Kidney capillary endothelial cell (primary cell): ENCODE measurements at regions not wholly inside any gene's neighbourhood (a gene's known extent, or its start where the extent isn't known, plus 50 kb on each side); places are given as distances from the start of the nearest gene placed in this dataset.
"Not testable (repeated sequence)": the region's sequence is repeated elsewhere in the genome, so short reads cannot be mapped to it uniquely, and the experiment has no call there.

Source experiments
- DNase-seq: peaks from one replicate; pipeline ENCODE4 v3.0.0-alpha.2; 2018; ENCODE audit warnings: low spot score

DNA sequence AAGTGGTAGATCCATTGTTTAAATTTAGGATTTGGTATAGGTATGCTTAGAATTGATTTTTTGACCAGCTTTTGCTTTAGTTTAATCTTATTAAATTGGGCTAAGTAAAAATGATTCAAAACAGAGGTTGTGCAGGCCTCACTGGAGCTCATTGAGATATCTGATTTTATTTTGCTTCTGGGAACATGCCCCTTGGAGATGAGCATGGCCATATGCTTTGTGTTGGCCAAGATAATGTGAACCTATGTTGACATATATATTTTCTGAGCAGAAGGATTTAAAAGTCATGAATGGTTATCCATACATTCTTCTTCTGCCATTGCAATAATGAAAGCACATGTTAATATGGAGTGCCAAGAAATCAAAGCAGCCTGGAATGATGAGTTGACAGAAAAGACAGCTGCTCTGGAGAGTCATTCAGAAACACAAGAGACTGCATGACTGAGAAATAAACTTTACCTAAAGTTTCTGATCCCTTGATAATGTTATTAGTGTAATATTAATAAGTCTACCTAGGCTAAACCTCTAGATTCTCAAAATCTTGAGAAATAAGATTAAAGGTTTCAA lies 489.7 kb upstream of the GNPDA2 start:
- no peak for DNase-seq

DNA sequence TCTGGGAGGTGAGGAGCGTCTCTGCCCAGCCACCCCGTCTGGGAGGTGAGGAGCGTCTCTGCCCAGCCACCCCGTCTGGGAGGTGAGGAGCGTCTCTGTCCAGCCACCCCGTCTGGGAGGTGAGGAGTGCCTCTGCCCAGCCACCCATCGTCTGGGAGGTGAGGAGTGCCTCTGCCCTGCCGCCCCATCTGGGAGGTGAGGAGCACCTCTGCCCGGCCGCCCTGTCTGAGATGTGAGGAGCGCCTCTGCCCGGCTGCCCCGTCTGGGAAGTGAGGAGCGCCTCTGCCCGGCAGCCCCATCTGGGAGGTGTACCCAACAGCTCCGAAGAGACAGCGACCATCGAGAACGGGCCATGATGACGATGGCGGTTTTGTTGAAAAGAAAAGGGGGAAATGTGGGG lies 482.1 kb upstream of the GNPDA2 start:
- not testable (repeated sequence) for DNase-seq

DNA sequence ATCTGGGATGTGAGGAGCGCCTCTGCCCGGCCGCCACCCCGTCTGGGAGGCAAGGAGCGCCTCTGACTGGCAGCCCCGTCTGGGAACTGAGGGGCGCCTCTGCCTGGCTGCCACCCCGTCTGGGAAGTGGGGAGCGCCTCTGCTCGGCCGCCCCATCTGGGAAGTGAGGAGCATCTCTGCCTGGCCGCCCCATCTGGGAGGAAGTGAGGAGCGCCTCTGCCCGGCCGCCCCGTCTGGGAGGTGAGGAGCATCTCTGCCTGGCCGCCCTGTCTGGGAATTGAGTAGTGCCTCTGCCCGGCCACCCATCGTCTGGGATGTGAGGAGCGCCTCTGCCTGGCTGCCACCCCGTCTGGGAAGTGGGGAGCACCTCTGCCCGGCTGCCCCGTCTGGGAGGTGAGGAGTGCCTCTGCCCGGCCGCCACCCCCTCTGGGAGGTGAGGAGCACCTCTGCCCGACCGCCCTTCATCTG lies 481.5 kb upstream of the GNPDA2 start:
- not testable (repeated sequence) for DNase-seq

DNA sequence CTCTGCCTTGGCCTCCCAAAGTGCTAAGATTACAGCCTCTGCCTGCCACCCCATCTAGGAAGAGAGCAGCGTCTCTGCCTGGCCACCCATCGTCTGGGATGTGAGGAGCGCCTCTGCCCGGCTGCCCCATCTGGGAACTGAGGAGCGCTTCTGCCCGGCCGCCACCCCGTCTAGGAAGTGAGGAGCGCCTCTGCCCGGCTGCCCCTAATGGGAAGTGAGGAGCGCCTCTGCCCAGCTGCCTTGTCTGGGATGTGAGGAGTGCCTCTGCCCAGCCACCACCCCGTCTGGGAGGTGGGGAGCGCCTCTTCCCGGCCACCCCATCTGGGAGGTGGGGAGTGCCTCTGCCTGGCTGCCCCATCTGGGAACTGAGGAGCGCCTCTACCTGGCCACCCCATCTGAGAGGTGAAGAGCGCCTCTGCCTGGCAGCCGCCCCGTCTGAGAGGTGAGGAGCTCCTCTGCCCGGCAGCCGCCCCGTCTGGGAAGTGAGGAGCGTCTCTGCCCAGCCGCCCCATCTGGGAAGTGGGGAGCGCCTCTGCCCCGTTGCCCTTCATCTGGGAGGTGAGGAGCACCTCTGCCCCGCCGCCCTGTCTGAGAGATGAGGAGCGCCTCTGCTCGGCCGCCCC lies 481.0 kb upstream of the GNPDA2 start:
- DNase-seq: not testable (repeated sequence)

DNA sequence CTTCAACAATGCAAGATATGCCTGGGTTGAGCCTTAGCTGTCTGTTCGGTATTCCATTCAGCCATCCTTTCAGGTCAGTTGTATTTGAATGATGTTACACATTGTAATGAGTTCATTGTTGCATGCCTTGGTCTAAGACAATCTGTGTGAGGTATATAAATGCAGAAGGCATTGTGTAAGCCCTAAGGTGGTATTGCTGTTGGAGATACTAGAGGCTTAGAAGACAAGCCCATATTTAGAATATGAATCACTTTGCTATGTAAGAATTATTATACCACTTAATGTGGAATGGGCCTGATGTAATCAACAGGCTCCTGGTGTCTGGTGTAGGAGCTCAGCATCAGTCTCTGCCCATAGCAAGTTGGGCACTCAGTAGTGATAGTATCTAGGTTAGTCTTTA lies 473.4 kb upstream of the GNPDA2 start:
- DNase-seq: no peak

DNA sequence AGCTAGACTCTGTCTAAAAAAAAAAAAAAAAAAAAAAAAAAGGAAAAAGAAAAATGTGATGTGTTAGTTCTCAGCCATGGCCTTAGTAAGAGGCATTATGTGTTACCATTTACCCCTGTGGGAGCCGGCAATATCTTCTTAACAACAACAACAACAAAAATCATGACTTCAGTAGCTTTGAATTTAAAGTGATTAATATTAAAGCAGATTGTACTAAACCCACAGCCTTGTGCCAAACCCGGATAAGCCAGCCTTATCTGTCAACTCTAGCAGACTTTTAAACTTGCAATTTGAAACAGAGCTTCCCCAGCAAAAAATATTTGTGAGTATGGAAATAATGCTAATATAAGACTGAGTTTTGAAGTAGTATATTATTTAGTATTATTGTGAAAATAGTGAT lies 462.1 kb upstream of the GNPDA2 start:
- no peak for DNase-seq

DNA sequence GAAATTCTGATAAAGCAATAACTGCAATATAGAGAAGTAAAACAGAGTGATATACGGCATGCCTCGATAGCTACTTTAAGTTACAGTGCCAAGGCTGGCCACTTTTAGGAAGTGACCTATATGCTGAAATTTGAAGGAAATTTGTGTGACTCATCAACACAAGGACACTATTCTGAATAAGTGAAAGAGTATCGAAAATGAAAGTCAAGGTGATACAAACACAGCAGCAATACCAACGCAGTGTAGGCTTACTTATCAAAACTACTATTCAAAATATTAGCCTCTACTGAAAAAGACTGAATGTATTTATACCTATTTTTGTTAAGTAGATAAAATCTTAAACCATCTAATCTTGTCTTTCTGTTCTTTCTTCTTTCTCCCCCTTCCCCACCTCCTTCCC lies 459.9 kb upstream of the GNPDA2 start:
- DNase-seq: no peak

DNA sequence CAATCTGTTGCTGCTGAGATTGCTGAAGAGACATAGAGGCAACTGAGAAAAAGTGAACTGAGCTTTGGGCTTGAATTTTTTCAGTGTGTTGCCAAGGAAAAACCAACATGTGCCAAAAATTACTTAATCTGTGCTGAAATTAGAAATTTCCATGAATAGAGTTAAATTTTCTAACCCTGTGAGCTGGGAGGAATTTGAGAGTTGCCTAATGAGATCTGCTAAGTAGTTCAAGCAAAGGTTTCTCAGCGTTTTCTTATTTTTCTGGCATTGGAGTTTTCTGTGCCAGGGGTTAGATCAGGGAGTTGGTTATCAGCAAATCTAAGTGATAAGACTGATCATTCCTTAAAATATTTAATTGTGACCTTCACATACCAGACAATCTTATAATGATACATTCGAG lies 457.5 kb upstream of the GNPDA2 start:
- no peak for DNase-seq

DNA sequence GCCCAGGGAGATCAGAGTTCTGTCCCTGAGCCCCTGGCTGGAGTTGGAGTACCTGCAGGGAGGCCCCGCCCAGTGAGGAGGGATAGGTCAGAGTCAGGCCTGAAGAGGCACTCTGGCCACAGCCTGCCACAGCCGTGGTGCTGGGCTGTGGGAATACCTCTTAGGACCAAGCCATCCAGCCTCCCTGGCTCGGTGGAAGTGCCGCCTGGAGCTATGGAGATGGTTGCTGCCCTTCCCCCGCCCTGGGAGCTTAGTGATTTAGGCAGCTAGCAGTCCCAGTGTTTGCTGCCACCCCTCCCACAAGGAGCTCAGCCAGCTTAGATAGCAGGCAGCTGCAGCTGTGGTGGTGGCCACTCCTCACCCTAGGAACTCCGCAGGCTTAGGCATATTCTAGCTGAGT lies 446.3 kb upstream of the GNPDA2 start:
- no peak for DNase-seq

DNA sequence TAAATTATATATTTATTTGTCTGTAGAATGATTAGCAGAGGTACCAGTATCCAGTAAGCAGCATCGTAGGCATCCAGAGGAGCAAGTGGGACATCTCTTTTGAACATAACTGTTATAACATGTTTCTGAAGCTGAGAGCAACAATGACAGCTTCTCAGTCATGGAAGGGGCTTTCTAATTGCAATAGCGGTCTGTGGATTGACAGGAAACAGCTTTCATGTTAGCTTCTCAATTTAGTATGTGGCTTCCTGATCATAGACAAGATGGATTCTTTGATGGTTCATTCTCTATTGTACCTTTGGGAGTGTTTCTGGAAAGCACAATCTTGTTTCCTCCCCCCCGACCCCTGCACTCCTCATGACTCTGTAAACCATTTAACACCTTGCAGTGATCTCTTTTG lies 434.6 kb upstream of the GNPDA2 start:
- no peak for DNase-seq

DNA sequence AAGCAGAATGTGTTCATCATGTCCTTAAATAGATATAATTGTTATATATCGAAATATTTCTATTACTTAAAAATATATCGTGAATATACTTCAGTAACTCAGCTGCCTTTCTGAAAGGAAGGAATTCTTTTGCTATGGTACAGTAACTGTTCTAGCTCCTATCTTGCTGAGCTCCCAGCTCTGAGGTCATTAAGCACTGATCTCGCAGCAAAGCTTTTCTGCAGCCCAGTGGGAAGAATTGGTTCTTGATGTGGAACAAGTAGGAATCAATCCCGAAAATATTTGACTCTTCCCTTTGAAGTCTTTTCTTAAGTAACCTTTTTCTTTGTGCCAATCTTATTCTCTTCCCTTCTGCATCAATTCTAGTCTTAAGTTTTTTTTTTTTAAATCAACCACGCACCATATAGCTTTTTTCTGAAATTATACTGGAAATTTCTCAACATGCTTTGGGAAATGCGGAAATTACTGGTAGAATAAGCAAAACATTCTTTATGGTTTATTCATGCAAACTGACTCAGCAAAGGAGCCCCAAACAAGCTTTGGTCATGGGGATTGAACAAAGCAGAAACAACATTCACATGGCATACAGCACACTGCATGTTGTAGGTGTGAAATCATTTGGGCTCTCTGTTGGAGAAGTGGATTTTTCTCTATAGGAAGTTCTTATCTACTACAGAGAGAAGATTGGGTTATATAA lies 428.9 kb upstream of the GNPDA2 start:
- no peak for DNase-seq

DNA sequence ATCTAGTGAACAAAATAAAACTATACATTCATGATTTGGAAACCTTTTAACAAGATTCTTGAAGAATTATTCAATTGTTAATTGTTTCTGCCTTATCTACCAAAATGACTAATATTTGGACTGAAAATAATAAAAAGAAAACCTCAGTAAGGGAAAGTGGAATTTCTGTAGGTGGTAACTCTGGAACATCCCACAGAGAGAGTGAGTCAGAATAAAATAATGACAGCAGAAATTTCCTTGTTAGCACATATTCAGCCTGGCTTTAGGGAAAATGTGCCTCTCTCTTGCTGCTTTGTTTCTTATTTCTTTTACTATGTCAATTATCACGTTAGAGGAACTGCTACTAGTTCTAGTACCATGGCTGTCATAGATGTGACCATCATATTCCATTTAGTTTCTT lies 421.5 kb upstream of the GNPDA2 start:
- no peak for DNase-seq

DNA sequence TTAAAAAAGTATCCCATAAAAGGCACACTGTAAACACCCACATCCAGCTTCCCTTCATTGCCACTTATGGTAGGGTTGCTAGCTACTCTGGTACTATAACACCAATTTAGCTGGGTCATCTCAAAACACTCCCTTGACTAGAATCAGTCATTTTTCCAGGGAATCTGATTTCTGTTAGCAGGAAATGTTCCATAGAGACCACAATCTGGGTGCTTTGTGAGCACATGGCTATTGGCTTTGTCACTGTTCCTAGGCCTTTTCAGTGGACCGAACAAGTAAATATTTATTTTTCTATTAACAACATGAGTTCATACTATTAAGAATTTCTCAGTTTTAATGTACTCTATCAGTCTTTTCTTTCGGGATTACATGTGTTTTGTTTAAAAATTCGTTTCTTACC lies 404.7 kb upstream of the GNPDA2 start:
- DNase-seq: no peak

DNA sequence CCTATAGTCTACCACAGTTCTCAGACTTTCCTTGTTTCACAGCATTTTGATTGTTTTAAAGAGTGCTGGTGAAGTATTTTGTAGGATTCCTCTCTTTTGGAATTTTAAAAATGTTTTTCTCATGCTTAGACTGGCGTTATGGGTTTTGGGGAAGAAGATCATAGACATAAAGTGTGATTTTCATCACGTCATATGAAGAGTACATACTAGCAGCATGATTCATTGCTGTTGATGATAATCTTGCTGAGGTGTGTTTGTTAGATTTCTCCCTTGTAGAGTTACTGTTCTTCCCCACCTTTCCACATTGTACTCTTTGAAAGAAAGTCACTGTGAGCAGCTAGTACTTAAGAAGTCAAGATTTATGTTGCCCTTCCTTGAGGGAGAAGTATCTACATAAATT lies 396.1 kb upstream of the GNPDA2 start:
- no peak for DNase-seq

DNA sequence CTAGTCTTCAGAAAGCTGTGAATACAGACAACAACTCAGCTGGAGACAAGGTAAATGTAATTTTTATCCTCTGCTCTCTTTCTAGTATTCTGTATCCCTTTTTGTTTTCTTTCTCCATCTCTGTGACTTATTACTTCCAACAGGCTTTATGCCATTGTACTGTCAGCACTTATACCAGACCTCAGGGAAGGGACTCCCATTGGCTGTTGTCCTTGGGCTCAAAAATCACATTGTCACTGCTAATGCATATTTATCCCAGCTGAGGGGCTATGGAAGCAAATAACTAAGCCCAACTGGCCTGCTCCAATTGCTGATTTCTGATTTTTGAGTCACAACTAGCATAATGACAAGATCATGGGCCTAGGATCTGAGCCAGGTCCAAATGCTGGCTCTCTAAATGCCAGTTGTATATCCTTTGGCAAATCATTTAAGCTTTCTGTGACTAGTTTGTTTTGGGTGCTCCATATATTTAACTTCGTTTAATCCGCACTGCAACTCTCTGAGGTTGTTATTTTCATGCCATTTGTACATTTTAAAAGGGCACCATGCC lies 395.1 kb upstream of the GNPDA2 start:
- DNase-seq: no peak

DNA sequence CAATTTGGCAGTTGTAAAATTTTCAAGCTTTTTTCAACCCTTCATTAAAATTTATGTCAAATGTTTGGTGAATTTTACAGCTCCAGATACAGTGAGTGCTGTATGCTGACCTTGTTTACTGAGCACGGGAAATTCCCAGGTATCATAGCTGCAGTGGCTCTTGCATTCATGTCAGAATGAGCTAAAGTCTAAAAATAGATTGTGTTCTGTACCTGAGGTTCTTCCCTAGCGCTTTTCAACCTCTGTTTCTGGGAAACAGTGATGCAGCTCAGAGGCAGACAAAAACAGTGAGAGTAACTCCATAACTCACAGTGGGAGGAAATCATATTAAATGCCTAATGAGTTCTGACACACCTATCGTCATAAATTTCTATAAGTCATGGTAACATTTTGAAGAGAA lies 393.8 kb upstream of the GNPDA2 start:
- no peak for DNase-seq

DNA sequence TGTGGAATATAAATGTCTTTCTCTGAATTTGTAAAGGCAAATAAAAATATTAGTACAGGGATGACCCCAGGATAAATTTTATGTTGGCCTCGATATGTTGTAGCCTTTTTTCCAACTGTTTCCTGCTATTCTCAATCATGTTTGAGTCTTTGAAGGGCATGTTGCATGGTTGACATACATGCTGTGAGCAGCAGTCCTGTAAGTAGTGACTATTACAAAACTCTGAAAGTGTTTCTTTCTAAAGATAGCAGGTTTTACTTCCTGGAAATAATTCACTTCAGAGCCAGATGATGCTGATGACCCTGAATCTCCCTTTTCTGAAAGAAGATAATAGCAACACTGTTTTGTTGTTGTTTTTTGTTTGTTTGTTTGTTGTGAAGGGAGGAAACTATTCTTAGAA lies 393.0 kb upstream of the GNPDA2 start:
- no peak for DNase-seq

DNA sequence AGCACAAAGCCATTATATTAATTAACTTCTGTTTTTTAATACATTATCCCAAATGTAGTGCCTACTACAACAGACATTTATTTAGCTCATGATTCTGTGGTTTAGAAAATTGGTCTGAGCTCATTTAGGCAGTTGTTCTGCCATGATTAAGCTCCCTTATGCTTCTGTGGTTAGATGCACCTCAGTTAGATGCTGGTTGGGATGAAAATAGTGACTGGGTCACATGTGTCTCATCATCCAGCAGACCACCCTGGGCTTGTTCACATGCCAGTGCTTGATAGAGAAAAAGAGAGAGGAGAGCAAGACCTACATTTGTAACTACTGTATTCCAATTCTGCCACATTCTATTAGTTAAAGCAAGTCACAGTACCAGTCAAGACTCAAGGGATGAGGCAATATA lies 376.4 kb upstream of the GNPDA2 start:
- DNase-seq: no peak

DNA sequence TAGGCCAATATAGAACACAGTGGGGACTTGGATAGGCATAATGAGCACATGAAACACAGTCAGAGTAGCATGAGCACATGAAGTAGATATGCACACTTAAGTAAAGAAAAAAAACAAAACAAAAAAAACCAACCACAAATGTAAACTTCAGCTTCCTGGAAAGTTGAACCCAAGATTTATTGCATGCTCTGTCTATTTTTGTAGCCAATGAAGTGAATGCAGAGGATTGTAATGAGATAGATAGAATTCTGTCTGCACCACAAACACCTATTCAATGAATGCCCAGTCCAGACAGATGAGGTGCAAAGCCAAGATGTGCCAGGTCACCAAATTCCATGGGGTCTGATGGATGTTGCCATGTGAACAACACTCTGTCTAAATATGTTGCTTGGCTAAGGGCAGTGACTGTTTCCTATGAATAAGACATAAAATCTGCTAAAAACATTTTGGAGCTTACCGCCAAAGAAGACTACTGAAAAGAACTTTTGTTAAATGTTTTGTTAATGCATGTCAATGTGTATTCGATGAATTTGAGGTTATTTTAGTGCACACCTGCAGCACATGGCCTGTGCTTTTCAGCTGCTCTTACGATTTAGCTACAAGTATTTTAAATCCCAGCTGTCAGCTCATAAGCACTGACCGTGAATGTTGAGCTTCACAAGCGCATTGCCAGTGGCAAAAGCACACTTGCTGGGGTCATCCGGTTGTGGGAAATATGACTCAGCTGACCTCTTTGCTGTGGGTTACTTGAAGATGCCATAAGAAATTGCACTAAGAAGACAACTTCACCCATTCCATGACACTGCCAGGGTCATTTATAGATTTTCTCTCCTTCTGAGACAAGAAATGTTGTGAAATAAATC lies 374.8 kb upstream of the GNPDA2 start:
- DNase-seq: no peak

DNA sequence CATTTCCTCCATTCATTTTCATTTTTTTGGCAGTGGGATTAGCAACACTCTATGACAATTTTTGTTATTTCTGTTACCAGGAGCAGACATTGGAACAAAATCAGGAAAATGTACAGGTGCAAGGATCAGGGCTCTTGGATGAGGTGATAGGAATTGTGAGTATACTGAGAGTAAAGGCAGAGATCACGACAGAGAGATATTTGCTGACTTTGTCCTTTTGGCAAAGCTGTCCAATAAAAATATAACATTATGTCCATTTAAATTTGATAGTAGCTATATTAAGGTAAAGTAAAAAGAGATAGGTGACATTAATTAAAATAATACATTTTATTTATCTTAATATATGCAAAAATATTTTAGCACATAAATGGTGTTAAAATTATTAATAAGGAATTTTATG lies 373.1 kb upstream of the GNPDA2 start:
- no peak for DNase-seq

DNA sequence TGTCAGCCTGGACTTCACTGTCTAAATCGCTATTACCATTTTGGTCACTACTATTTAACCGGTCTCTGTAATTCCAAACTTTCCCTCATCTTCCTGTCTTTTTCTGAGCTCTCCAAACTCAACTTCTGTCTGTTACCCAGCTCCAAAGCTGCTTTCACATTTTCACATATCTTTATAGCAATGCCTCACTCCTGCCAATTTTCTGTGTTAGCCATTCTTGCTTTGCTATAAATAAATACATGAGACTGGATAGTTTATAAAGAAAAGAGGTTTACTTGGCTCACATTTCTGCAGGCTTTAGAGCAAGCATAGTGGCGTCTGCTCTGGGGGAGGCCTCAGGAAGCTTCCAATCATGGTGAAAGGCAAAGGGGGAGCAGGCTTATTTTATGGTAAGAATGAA lies 368.3 kb upstream of the GNPDA2 start:
- DNase-seq: no peak

DNA sequence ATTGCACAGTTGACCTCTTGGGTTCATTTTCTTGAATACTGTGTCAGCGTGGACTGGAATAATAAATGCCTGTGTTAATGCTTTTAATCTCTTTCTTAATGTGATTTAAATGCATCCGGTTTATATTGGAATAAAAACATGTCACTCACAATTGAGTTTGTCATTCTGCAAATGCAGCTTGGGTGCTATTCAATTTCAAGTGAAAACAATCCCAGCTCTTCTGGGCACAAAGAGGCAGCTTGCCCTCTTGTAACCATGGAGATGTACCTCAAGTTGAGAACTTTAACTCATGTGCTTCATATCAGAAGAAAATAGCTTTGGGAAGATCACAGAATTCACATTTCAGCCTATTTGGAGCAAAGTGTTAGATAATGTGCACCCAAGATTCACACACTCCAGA lies 355.7 kb upstream of the GNPDA2 start:
- DNase-seq: no peak

DNA sequence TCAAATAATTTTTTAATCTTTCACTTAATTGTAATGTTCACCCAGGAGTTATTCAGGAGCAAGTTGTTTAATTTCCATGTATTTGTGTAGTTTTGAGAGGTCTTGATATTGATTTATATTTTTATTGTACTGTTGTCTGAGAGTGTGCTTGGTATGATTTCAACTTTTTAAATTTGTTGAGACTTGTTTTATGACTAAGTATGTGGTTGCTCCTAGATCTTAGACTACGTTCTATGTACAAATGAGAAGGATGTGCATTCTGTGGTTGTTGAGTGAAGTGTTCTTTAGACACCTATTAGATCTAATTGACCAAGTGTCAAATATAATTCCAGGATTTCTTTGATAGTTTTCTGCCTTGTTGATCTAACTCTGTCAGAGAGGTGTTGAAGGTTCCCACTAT lies 353.3 kb upstream of the GNPDA2 start:
- DNase-seq: no peak
